GM23338 (cell line): ENCODE measurements at regions not wholly inside any gene's neighbourhood (a gene's known extent, or its start where the extent isn't known, plus 50 kb on each side); places are given as distances from the start of the nearest gene placed in this dataset.

ENCODE experiments used
- ATAC-seq: fragments of 200-7000 bp; cut with Tn5 transposase; 3 replicates; pipeline ENCODE4 v1.9.1; 2020
- DNase-seq: peaks from one replicate; pipeline ENCODE4 v3.0.0-alpha.2; 2015; ENCODE audit warnings: low spot score
- H2AFZ ChIP-seq: fragments of 200-600 bp; sonication (generic); 2 replicates; pipeline ENCODE4 v1.8.0; 2016; ENCODE audit warnings: antibody characterized with exemption, mild to moderate bottlenecking, moderate library complexity
- H3F3A ChIP-seq: fragments of 200-600 bp; sonication (generic); replicated peaks from 2 replicates; pipeline ENCODE4 v1.8.0; 2017; ENCODE audit warnings: antibody characterized with exemption, mixed run types, low read depth
- H3K27ac ChIP-seq: fragments of 200-600 bp; sonication (generic); 2 replicates; pipeline ENCODE4 v1.6.1; 2016; ENCODE audit warnings: low read depth
- H3K27me3 ChIP-seq: fragments of 200-600 bp; sonication (generic); 2 replicates; pipeline ENCODE4 v1.8.0; 2016; ENCODE audit warnings: mild to moderate bottlenecking, mixed run types, moderate library complexity; ENCODE audit not compliant: insufficient read depth
- H3K36me3 ChIP-seq: fragments of 200-600 bp; sonication (generic); 2 replicates; pipeline ENCODE4 v1.8.0; 2016; ENCODE audit warnings: mild to moderate bottlenecking; ENCODE audit not compliant: insufficient read depth
- H3K4me1 ChIP-seq: fragments of 200-600 bp; sonication (generic); 2 replicates; pipeline ENCODE4 v1.8.0; 2016; ENCODE audit warnings: mild to moderate bottlenecking, moderate library complexity; ENCODE audit not compliant: insufficient read depth
- H3K4me2 ChIP-seq: fragments of 200-600 bp; sonication (generic); 2 replicates; pipeline ENCODE4 v1.7.1; 2017; ENCODE audit warnings: mixed run types
- H3K4me3 ChIP-seq: fragments of 200-600 bp; sonication (generic); 2 replicates; pipeline ENCODE4 v1.6.1; 2016; ENCODE audit warnings: mixed run types
- H3K79me2 ChIP-seq: fragments of 200-600 bp; sonication (generic); replicated peaks from 2 replicates; pipeline ENCODE4 v1.8.0; 2017; ENCODE audit warnings: mild to moderate bottlenecking; ENCODE audit not compliant: insufficient read depth
- H3K9me2 ChIP-seq: fragments of 200-600 bp; sonication (generic); 2 replicates; pipeline ENCODE4 v1.8.0; 2017; ENCODE audit not compliant: insufficient read depth
- H4K20me1 ChIP-seq: fragments of 200-600 bp; sonication (generic); replicated peaks from 2 replicates; pipeline ENCODE4 v1.8.0; 2017; ENCODE audit warnings: mild to moderate bottlenecking; ENCODE audit not compliant: insufficient read depth
- H3K27ac Mint-ChIP-seq: 2 replicates; pipeline ENCODE4 v1.8.0; 2020; ENCODE audit warnings: inconsistent platforms, mild to moderate bottlenecking, moderate library complexity, mixed read lengths
- H3K27me3 Mint-ChIP-seq: 3 replicates; pipeline ENCODE4 v1.8.0; 2022; ENCODE audit warnings: low read depth, mild to moderate bottlenecking, moderate library complexity, mixed read lengths, inconsistent platforms; ENCODE audit not compliant: insufficient read depth, poor library complexity
- H3K36me3 Mint-ChIP-seq: 3 replicates; pipeline ENCODE4 v1.8.0; 2021; ENCODE audit warnings: low read depth, mild to moderate bottlenecking, inconsistent platforms, moderate library complexity, mixed read lengths
- H3K4me1 Mint-ChIP-seq: 3 replicates; pipeline ENCODE4 v1.8.0; 2020; ENCODE audit warnings: mild to moderate bottlenecking, inconsistent platforms, mixed read lengths
- H3K4me3 Mint-ChIP-seq: 3 replicates; pipeline ENCODE4 v1.8.0; 2021; ENCODE audit warnings: moderate library complexity, mild to moderate bottlenecking, inconsistent platforms, mixed read lengths
- H3K9me3 Mint-ChIP-seq: 3 replicates; pipeline ENCODE4 v1.8.0; 2020; ENCODE audit warnings: moderate library complexity, mild to moderate bottlenecking, inconsistent platforms, mixed read lengths
- CREB1 ChIP-seq: fragments of 250-450 bp; sonication (Bioruptor Pico); IDR thresholded peaks from 2 replicates; pipeline ENCODE4 v1.5.0; 2020; ENCODE audit warnings: low read depth, mild to moderate bottlenecking, moderate library complexity
- EZH2phosphoT487 ChIP-seq: fragments of 200-600 bp; sonication (generic); IDR thresholded peaks from one replicate; pipeline ENCODE4 v1.8.1; 2018; ENCODE audit warnings: antibody characterized with exemption; ENCODE audit not compliant: unreplicated experiment
- JUNB ChIP-seq: IDR thresholded peaks from one replicate; pipeline ENCODE4 v1.6.1; 2016; ENCODE audit warnings: antibody characterized with exemption; ENCODE audit not compliant: unreplicated experiment
- STAT1 ChIP-seq: IDR thresholded peaks from one replicate; pipeline ENCODE4 v1.6.1; 2016; ENCODE audit warnings: antibody characterized with exemption; ENCODE audit not compliant: unreplicated experiment
- ZNF114 ChIP-seq: fragments of 250-450 bp; sonication (Bioruptor Pico); IDR thresholded peaks from 2 replicates; pipeline ENCODE4 v1.5.0; 2020; ENCODE audit warnings: mild to moderate bottlenecking, moderate library complexity
- ZNF331 ChIP-seq: fragments of 250-450 bp; sonication (Bioruptor Pico); IDR thresholded peaks from 2 replicates; pipeline ENCODE4 v1.5.0; 2020; ENCODE audit warnings: low read depth, mild to moderate bottlenecking, moderate library complexity
- TF ChIP-seq, protein P1 (sequence below): IDR thresholded peaks from 2 replicates; pipeline ENCODE4 v1.6.1; 2016; ENCODE audit warnings: antibody characterized with exemption
- TF ChIP-seq, protein P2 (sequence below), 2 experiments: fragments of 200-600 bp in 1 of 2; sonication (generic) in 1 of 2; conservative IDR thresholded peaks; 2 replicates each; pipeline versions ENCODE4 v1.5.1 to v1.6.1; 2016 to 2017; ENCODE audit warnings: antibody characterized with exemption in 2 of 2, low read depth in 2 of 2, mild to moderate bottlenecking in 2 of 2, moderate library complexity in 1 of 2
- TF ChIP-seq, protein P3 (sequence below): fragments of 250-450 bp; sonication (Bioruptor Pico); IDR thresholded peaks from 2 replicates; pipeline ENCODE4 v1.5.0; 2020; ENCODE audit warnings: mild to moderate bottlenecking, moderate library complexity
- TF ChIP-seq, protein P4 (sequence below): IDR thresholded peaks from one replicate; pipeline ENCODE4 v1.6.1; 2018; ENCODE audit warnings: antibody characterized with exemption; ENCODE audit not compliant: unreplicated experiment

DNA sequence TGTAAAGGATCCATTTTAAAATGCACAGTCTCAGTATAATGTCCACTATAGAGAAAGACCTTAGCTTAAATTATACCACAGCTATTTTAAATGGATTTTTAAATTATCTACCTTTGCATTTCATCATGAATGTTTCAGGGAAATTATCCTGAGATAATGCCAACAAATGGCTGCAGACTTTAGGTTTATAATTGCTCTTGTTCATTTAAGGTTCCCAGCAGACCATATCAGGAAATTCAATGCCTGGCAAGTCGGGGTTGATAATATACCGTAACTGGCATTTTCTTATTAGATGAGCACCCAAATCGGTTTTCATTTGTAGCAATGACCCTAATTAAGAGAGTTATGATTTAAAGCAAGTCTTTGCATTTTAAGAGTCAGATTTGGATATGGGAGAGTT is 227.1 kb upstream of the ARRDC4 start:
- Histone ChIP-seq H3K27me3 (no peaks in the 10 kb centered on the region), H3K27ac (no peak overlapping the region), H3K4me2 (no peak overlapping the region), H3F3A (no peaks in the 10 kb centered on the region), H2AFZ (no peak overlapping the region), H3K4me3 (no peak overlapping the region), H3K4me1 (no peaks in the 10 kb centered on the region), H4K20me1 (no peaks in the 10 kb centered on the region), H3K36me3 (no peaks in the 10 kb centered on the region), H3K79me2 (no peaks in the 10 kb centered on the region), H3K9me2 (no peaks in the 10 kb centered on the region)
- TF ChIP-seq, protein P1, sequence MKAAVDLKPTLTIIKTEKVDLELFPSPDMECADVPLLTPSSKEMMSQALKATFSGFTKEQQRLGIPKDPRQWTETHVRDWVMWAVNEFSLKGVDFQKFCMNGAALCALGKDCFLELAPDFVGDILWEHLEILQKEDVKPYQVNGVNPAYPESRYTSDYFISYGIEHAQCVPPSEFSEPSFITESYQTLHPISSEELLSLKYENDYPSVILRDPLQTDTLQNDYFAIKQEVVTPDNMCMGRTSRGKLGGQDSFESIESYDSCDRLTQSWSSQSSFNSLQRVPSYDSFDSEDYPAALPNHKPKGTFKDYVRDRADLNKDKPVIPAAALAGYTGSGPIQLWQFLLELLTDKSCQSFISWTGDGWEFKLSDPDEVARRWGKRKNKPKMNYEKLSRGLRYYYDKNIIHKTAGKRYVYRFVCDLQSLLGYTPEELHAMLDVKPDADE: no peak
- TF ChIP-seq, protein P2, sequence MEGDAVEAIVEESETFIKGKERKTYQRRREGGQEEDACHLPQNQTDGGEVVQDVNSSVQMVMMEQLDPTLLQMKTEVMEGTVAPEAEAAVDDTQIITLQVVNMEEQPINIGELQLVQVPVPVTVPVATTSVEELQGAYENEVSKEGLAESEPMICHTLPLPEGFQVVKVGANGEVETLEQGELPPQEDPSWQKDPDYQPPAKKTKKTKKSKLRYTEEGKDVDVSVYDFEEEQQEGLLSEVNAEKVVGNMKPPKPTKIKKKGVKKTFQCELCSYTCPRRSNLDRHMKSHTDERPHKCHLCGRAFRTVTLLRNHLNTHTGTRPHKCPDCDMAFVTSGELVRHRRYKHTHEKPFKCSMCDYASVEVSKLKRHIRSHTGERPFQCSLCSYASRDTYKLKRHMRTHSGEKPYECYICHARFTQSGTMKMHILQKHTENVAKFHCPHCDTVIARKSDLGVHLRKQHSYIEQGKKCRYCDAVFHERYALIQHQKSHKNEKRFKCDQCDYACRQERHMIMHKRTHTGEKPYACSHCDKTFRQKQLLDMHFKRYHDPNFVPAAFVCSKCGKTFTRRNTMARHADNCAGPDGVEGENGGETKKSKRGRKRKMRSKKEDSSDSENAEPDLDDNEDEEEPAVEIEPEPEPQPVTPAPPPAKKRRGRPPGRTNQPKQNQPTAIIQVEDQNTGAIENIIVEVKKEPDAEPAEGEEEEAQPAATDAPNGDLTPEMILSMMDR (conservative IDR thresholded peaks at IDR 0.05; ENCODE audit: low read depth in 2 of 2): no peak
- TF ChIP-seq STAT1: no peak
- no peak for TF ChIP-seq ZNF114 (CRISPR knock-in tag)
- TF ChIP-seq, protein P3, sequence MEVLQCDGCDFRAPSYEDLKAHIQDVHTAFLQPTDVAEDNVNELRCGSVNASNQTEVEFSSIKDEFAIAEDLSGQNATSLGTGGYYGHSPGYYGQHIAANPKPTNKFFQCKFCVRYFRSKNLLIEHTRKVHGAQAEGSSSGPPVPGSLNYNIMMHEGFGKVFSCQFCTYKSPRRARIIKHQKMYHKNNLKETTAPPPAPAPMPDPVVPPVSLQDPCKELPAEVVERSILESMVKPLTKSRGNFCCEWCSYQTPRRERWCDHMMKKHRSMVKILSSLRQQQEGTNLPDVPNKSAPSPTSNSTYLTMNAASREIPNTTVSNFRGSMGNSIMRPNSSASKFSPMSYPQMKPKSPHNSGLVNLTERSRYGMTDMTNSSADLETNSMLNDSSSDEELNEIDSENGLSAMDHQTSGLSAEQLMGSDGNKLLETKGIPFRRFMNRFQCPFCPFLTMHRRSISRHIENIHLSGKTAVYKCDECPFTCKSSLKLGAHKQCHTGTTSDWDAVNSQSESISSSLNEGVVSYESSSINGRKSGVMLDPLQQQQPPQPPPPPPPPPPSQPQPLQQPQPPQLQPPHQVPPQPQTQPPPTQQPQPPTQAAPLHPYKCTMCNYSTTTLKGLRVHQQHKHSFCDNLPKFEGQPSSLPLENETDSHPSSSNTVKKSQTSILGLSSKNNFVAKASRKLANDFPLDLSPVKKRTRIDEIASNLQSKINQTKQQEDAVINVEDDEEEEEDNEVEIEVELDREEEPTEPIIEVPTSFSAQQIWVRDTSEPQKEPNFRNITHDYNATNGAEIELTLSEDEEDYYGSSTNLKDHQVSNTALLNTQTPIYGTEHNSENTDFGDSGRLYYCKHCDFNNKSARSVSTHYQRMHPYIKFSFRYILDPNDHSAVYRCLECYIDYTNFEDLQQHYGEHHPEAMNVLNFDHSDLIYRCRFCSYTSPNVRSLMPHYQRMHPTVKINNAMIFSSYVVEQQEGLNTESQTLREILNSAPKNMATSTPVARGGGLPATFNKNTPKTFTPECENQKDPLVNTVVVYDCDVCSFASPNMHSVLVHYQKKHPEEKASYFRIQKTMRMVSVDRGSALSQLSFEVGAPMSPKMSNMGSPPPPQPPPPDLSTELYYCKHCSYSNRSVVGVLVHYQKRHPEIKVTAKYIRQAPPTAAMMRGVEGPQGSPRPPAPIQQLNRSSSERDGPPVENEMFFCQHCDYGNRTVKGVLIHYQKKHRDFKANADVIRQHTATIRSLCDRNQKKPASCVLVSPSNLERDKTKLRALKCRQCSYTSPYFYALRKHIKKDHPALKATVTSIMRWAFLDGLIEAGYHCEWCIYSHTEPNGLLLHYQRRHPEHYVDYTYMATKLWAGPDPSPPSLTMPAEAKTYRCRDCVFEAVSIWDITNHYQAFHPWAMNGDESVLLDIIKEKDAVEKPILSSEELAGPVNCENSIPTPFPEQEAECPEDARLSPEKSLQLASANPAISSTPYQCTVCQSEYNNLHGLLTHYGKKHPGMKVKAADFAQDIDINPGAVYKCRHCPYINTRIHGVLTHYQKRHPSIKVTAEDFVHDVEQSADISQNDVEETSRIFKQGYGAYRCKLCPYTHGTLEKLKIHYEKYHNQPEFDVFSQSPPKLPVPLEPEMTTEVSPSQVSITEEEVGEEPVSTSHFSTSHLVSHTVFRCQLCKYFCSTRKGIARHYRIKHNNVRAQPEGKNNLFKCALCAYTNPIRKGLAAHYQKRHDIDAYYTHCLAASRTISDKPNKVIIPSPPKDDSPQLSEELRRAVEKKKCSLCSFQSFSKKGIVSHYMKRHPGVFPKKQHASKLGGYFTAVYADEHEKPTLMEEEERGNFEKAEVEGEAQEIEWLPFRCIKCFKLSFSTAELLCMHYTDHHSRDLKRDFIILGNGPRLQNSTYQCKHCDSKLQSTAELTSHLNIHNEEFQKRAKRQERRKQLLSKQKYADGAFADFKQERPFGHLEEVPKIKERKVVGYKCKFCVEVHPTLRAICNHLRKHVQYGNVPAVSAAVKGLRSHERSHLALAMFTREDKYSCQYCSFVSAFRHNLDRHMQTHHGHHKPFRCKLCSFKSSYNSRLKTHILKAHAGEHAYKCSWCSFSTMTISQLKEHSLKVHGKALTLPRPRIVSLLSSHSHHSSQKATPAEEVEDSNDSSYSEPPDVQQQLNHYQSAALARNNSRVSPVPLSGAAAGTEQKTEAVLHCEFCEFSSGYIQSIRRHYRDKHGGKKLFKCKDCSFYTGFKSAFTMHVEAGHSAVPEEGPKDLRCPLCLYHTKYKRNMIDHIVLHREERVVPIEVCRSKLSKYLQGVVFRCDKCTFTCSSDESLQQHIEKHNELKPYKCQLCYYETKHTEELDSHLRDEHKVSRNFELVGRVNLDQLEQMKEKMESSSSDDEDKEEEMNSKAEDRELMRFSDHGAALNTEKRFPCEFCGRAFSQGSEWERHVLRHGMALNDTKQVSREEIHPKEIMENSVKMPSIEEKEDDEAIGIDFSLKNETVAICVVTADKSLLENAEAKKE: no peak
- TF ChIP-seq JUNB: no peak
- TF ChIP-seq, protein P4, sequence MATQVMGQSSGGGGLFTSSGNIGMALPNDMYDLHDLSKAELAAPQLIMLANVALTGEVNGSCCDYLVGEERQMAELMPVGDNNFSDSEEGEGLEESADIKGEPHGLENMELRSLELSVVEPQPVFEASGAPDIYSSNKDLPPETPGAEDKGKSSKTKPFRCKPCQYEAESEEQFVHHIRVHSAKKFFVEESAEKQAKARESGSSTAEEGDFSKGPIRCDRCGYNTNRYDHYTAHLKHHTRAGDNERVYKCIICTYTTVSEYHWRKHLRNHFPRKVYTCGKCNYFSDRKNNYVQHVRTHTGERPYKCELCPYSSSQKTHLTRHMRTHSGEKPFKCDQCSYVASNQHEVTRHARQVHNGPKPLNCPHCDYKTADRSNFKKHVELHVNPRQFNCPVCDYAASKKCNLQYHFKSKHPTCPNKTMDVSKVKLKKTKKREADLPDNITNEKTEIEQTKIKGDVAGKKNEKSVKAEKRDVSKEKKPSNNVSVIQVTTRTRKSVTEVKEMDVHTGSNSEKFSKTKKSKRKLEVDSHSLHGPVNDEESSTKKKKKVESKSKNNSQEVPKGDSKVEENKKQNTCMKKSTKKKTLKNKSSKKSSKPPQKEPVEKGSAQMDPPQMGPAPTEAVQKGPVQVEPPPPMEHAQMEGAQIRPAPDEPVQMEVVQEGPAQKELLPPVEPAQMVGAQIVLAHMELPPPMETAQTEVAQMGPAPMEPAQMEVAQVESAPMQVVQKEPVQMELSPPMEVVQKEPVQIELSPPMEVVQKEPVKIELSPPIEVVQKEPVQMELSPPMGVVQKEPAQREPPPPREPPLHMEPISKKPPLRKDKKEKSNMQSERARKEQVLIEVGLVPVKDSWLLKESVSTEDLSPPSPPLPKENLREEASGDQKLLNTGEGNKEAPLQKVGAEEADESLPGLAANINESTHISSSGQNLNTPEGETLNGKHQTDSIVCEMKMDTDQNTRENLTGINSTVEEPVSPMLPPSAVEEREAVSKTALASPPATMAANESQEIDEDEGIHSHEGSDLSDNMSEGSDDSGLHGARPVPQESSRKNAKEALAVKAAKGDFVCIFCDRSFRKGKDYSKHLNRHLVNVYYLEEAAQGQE: no peak
- TF ChIP-seq ZNF331 (CRISPR knock-in tag): no peak
- no peak for TF ChIP-seq CREB1 (CRISPR knock-in tag)
- no peak for TF ChIP-seq EZH2phosphoT487
- no peaks in the 10 kb centered on the region for H3K4me1 Mint-ChIP-seq
- peaks cover 3% of the 10 kb centered on the region for H3K27me3 Mint-ChIP-seq
- no peaks in the 10 kb centered on the region for H3K9me3 Mint-ChIP-seq
- ATAC-seq (no peak), DNase-seq (no peak)
- H3K27ac Mint-ChIP-seq: no peak overlapping the region
- H3K4me3 Mint-ChIP-seq: no peak overlapping the region
- H3K36me3 Mint-ChIP-seq: no peaks in the 10 kb centered on the region; the same call in 2 of the 3 replicates
